ENCODE measurements at regions not wholly inside any gene's neighbourhood (a gene's known extent, or its start where the extent isn't known, plus 50 kb on each side); places are given as distances from the start of the nearest gene placed in this dataset.

GRCh38 chrX:117522725-117523700, 593.6 kb downstream of the KLHL13 start:
- Histone ChIP-seq H3K4me3 (no peak overlapping the region), H3K9me3 (replicated peaks in 1 of 3) (no peaks in the 10 kb centered on the region), H3K27me3 (no peaks in the 10 kb centered on the region), H3K36me3 (replicated peaks in 1 of 2) (no peaks in the 10 kb centered on the region), H3K4me1 (replicated peaks in 1 of 2) (no peaks in the 10 kb centered on the region), H3K27ac (no peak overlapping the region)
- TF ChIP-seq POLR2A (IDR thresholded peaks at IDR 0.05), result no peak
- TF ChIP-seq, protein P1, sequence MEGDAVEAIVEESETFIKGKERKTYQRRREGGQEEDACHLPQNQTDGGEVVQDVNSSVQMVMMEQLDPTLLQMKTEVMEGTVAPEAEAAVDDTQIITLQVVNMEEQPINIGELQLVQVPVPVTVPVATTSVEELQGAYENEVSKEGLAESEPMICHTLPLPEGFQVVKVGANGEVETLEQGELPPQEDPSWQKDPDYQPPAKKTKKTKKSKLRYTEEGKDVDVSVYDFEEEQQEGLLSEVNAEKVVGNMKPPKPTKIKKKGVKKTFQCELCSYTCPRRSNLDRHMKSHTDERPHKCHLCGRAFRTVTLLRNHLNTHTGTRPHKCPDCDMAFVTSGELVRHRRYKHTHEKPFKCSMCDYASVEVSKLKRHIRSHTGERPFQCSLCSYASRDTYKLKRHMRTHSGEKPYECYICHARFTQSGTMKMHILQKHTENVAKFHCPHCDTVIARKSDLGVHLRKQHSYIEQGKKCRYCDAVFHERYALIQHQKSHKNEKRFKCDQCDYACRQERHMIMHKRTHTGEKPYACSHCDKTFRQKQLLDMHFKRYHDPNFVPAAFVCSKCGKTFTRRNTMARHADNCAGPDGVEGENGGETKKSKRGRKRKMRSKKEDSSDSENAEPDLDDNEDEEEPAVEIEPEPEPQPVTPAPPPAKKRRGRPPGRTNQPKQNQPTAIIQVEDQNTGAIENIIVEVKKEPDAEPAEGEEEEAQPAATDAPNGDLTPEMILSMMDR (IDR thresholded peaks at IDR 0.05), result no peak
- DNase-seq, result no peak
- intact Hi-C loops (cut with DNase I), result no loop called here
- whole genome bisulfite sequencing, 4 donors, result 71 to 76% (median 74%) methylated on average over 4 of the region's 4 CpGs

GRCh38 chrX:117517994-117518393, 598.6 kb downstream of the KLHL13 start:
- intact Hi-C loops (cut with DNase I), result no loop called here
- no peaks in the 10 kb centered on the region for H3K4me1 ChIP-seq (replicated peaks in 1 of 2)
- no peak for DNase-seq
- no peaks in the 10 kb centered on the region for H3K27me3 ChIP-seq
- TF ChIP-seq, protein P1 (IDR thresholded peaks at IDR 0.05), result no peak
- TF ChIP-seq POLR2A (IDR thresholded peaks at IDR 0.05), result no peak
- no peaks in the 10 kb centered on the region for H3K36me3 ChIP-seq (replicated peaks in 1 of 2)
- WGBS, 4 donors, result 59 to 77% (median 72%) methylated on average over 1 of the region's 1 CpG
- H3K9me3 ChIP-seq (replicated peaks in 1 of 3), result no peaks in the 10 kb centered on the region
- no peak overlapping the region for H3K4me3 ChIP-seq
- H3K27ac ChIP-seq, result no peak overlapping the region

DNA sequence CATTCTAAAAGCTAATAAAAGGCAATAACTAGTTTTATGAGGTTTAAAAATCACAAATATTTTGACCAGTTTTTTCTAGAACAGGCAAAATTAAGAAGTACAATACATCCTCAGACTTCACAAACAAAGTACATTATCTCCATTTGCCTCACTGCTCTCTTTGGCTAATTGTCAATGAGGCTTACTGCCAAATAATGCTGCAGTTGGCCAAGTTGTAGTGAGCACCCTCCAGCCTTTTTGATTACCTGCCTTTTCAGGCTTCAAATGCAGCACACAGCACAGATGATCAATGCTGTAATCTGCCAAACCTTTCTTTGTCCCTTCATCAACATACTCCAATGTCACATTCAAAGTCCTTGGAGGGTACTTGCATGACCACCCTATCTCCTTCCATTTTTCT, 605.2 kb downstream of the KLHL13 start:
- Histone ChIP-seq H3K27me3 (no peaks in the 10 kb centered on the region), H3K36me3 (replicated peaks in 1 of 2) (no peaks in the 10 kb centered on the region), H3K4me1 (replicated peaks in 1 of 2) (no peaks in the 10 kb centered on the region), H3K4me3 (no peak overlapping the region), H3K27ac (no peak overlapping the region), H3K9me3 (replicated peaks in 1 of 3) (no peaks in the 10 kb centered on the region)
- no peak for DNase-seq
- no peak for TF ChIP-seq POLR2A (IDR thresholded peaks at IDR 0.05)
- TF ChIP-seq, protein P1 (IDR thresholded peaks at IDR 0.05), result no peak
- intact Hi-C loops (cut with DNase I), result no loop called here

DNA sequence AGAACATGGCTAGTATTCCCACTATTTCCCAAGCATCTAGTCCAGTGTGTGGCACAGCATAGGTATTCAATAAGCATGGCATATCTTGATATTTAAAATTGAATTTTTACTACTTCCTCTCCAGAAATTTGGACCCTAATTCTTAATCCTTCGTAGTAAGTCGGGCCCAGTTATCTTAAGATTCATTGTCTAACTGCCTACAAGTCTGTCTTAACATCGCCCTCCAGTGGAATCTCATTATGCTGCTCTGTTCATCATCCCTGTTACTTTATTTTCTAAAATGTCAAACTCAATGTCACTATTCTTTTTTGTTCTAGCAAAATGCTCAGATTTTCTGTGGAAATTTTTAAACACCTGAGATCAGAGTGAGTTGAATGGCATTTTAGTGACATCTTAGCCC, 606.2 kb downstream of the KLHL13 start:
- intact Hi-C loops (cut with DNase I), result no loop called here
- Histone ChIP-seq H3K9me3 (replicated peaks in 1 of 3) (no peaks in the 10 kb centered on the region), H3K27me3 (no peaks in the 10 kb centered on the region)

More for the DNA sequence above, 606.2 kb downstream of the KLHL13 start:
- no peak overlapping the region for H3K4me3 ChIP-seq
- 18 to 28% (median 22%) methylated on average over 3 of the region's 3 CpGs for WGBS, 4 donors
- DNase-seq, result no peak
- no peaks in the 10 kb centered on the region for H3K36me3 ChIP-seq (replicated peaks in 1 of 2)
- no peak overlapping the region for H3K27ac ChIP-seq
- H3K4me1 ChIP-seq (replicated peaks in 1 of 2), result no peaks in the 10 kb centered on the region
- TF ChIP-seq POLR2A (IDR thresholded peaks at IDR 0.05), result no peak
- TF ChIP-seq, protein P1 (IDR thresholded peaks at IDR 0.05), result no peak

Measured in adrenal gland (tissue), 9 donors.